Mesodermal cell (in vitro differentiated cells): ENCODE measurements at regions not wholly inside any gene's neighbourhood (a gene's known extent, or its start where the extent isn't known, plus 50 kb on each side); places are given as distances from the start of the nearest gene placed in this dataset.

Source experiments
- H3K27ac ChIP-seq: 2 replicates; pipeline ENCODE4 v1.7.0; 2013; ENCODE audit warnings: mild to moderate bottlenecking, low read depth, low read length, moderate library complexity; ENCODE audit not compliant: severe bottlenecking
- H3K36me3 ChIP-seq: 2 replicates; pipeline ENCODE4 v1.7.1; 2013; ENCODE audit warnings: mild to moderate bottlenecking, low read length, moderate library complexity; ENCODE audit not compliant: control insufficient read depth, insufficient read depth
- H3K4me1 ChIP-seq: one replicate; pipeline ENCODE4 v1.7.1; 2013; ENCODE audit warnings: mild to moderate bottlenecking, low read length; ENCODE audit not compliant: insufficient read depth, control insufficient read depth, poor library complexity, severe bottlenecking
- H3K4me3 ChIP-seq: 2 replicates; pipeline ENCODE4 v1.7.0; 2013; ENCODE audit warnings: low read length, control low read depth, mild to moderate bottlenecking; ENCODE audit not compliant: insufficient read depth, poor library complexity, severe bottlenecking; ENCODE audit errors: extremely low read depth
- H3K9me3 ChIP-seq: 2 replicates; pipeline ENCODE4 v1.7.1; 2013; ENCODE audit warnings: mild to moderate bottlenecking, low read length, moderate library complexity; ENCODE audit not compliant: control insufficient read depth
- WGBS, 2 experiments: methylation state at CpG; one replicate each; pipeline ENCODE4 v1.1.5; 2013; ENCODE audit warnings: missing lambda C conversion rate in 2 of 2; ENCODE audit not compliant: insufficient coverage in 2 of 2; 5-methylcytosine and 5-hydroxymethylcytosine counted together

- Histone ChIP-seq H3K27ac (no peak overlapping the region), H3K4me3 (no peak overlapping the region), H3K4me1 (no peaks in the 10 kb centered on the region), H3K9me3 (no peaks in the 10 kb centered on the region), H3K36me3 (no peaks in the 10 kb centered on the region)
- 94 to 100% methylated on average over 2 of the region's 3 CpGs for WGBS, 2 experiments
Measured at GRCh38 chr7:25841575-25841974, 310.4 kb upstream of the NFE2L3 start.

- peaks cover 7% of the 10 kb centered on the region for H3K4me1 ChIP-seq
- no peaks in the 10 kb centered on the region for H3K9me3 ChIP-seq
- no peaks in the 10 kb centered on the region for H3K36me3 ChIP-seq
- H3K4me3 ChIP-seq, result no peak overlapping the region
- WGBS, 2 experiments, result 61 to 88% methylated on average over 1 to 3 of the region's 5 CpGs
- no peak overlapping the region for H3K27ac ChIP-seq
Measured at GRCh38 chr7:25842201-25842733, 309.7 kb upstream of the NFE2L3 start.

- no peak overlapping the region for H3K27ac ChIP-seq
- 94 to 100% methylated on average over 3 of the region's 4 CpGs for WGBS, 2 experiments
- no peak overlapping the region for H3K4me3 ChIP-seq
- peaks cover 19% of the 10 kb centered on the region for H3K4me1 ChIP-seq
- no peaks in the 10 kb centered on the region for H3K36me3 ChIP-seq
- H3K9me3 ChIP-seq, result no peaks in the 10 kb centered on the region
Measured at GRCh38 chr7:25843467-25843866, 308.5 kb upstream of the NFE2L3 start.

- no peaks in the 10 kb centered on the region for H3K36me3 ChIP-seq
- 100% methylated on average over 2 to 4 of the region's 6 CpGs for WGBS, 2 experiments
- no peaks in the 10 kb centered on the region for H3K9me3 ChIP-seq
- no peak overlapping the region for H3K4me3 ChIP-seq
- peaks cover 26% of the 10 kb centered on the region for H3K4me1 ChIP-seq
- H3K27ac ChIP-seq, result no peak overlapping the region
Measured at GRCh38 chr7:25844102-25844870, 307.7 kb upstream of the NFE2L3 start.

GRCh38 chr7:25845464-25845863 lies 306.5 kb upstream of the NFE2L3 start:
- Histone ChIP-seq H3K4me1 (peaks cover 38% of the 10 kb centered on the region), H3K36me3 (no peaks in the 10 kb centered on the region), H3K9me3 (no peaks in the 10 kb centered on the region), H3K4me3 (no peak overlapping the region), H3K27ac (no peak overlapping the region)
- 96 to 98% methylated on average over 3 to 5 of the region's 5 CpGs for WGBS, 2 experiments

GRCh38 chr7:25846722-25847121 lies 305.3 kb upstream of the NFE2L3 start:
- 70 to 84% methylated on average over 3 to 4 of the region's 5 CpGs for WGBS, 2 experiments
- Histone ChIP-seq H3K4me1 (peaks cover 46% of the 10 kb centered on the region), H3K27ac (peak overlapping the region; percentile 63)

GRCh38 chr7:25847336-25848070 lies 304.5 kb upstream of the NFE2L3 start:
- no peaks in the 10 kb centered on the region for H3K9me3 ChIP-seq
- no peak overlapping the region for H3K4me3 ChIP-seq
- WGBS, 2 experiments, result 67 to 85% methylated on average over 2 to 6 of the region's 6 CpGs
- no peaks in the 10 kb centered on the region for H3K36me3 ChIP-seq
- peaks cover 52% of the 10 kb centered on the region for H3K4me1 ChIP-seq
- peak overlapping the region; percentile 63 for H3K27ac ChIP-seq

More at GRCh38 chr7:25846722-25847121, 305.3 kb upstream of the NFE2L3 start:
- H3K4me3 ChIP-seq, result no peak overlapping the region
- H3K9me3 ChIP-seq, result no peaks in the 10 kb centered on the region
- H3K36me3 ChIP-seq, result no peaks in the 10 kb centered on the region

GRCh38 chr7:25849500-25850184 lies 302.4 kb upstream of the NFE2L3 start:
- WGBS, 2 experiments, result 71% methylated on average over 5 to 6 of the region's 9 CpGs
- H3K36me3 ChIP-seq, result no peaks in the 10 kb centered on the region
- H3K4me3 ChIP-seq, result no peak overlapping the region
- H3K27ac ChIP-seq, result peak overlapping the region; percentile 94
- peaks cover 65% of the 10 kb centered on the region for H3K4me1 ChIP-seq
- H3K9me3 ChIP-seq, result no peaks in the 10 kb centered on the region

GRCh38 chr7:25850216-25850615 lies 301.8 kb upstream of the NFE2L3 start:
- H3K27ac ChIP-seq, result peak overlapping the region; percentile 94
- H3K36me3 ChIP-seq, result no peaks in the 10 kb centered on the region
- H3K4me3 ChIP-seq, result no peak overlapping the region
- H3K9me3 ChIP-seq, result no peaks in the 10 kb centered on the region
- peaks cover 65% of the 10 kb centered on the region for H3K4me1 ChIP-seq

GRCh38 chr7:25850735-25851134 lies 301.3 kb upstream of the NFE2L3 start:
- Histone ChIP-seq H3K36me3 (no peaks in the 10 kb centered on the region), H3K9me3 (no peaks in the 10 kb centered on the region), H3K27ac (no peak overlapping the region), H3K4me3 (no peak overlapping the region), H3K4me1 (peaks cover 69% of the 10 kb centered on the region)
- WGBS, 2 experiments, result 84 to 100% methylated on average over 5 to 7 of the region's 8 CpGs
